Renal cortex interstitium (tissue), 11 donors: ENCODE measurements at regions not wholly inside any gene's neighbourhood (a gene's known extent, or its start where the extent isn't known, plus 50 kb on each side); places are given as distances from the start of the nearest gene placed in this dataset.

Experiments
- DNase-seq, 11 donors: peaks; one replicate each; pipeline ENCODE4 v3.0.0-alpha.2; 2013; ENCODE audit warnings: low read depth in 9 of 11, low spot score in 4 of 11; ENCODE audit errors: extremely low read depth in 1 of 11

GRCh38 chr3:146818301-146818700 is 213.2 kb upstream of the PLSCR5 start:
- DNase-seq, result no peak

GRCh38 chr3:146817704-146818103 is 212.6 kb upstream of the PLSCR5 start:
- DNase-seq, result peak in 1 of 11 donors; percentile 3

- no peak for DNase-seq
Measured at GRCh38 chr3:146814601-146815315, 209.6 kb upstream of the PLSCR5 start.

- DNase-seq, result no peak
Measured at GRCh38 chr3:146813496-146813895, 208.3 kb upstream of the PLSCR5 start.

GRCh38 chr3:146803745-146804144 is 198.6 kb upstream of the PLSCR5 start:
- peak in 9 of 11 donors; percentile 4 to 28 (median 13) for DNase-seq

- DNase-seq, result no peak
Measured at GRCh38 chr3:146801492-146801891, 196.3 kb upstream of the PLSCR5 start.

GRCh38 chr3:146800484-146800883 is 195.3 kb upstream of the PLSCR5 start:
- DNase-seq, result no peak

GRCh38 chr3:146796078-146796477 is 190.9 kb upstream of the PLSCR5 start:
- no peak for DNase-seq

GRCh38 chr3:146783446-146783845 is 178.3 kb upstream of the PLSCR5 start:
- no peak for DNase-seq

- DNase-seq, result no peak
Measured at GRCh38 chr3:146781606-146782005, 176.5 kb upstream of the PLSCR5 start.

GRCh38 chr3:146781059-146781458 is 175.9 kb upstream of the PLSCR5 start:
- no peak for DNase-seq

GRCh38 chr3:146780251-146780650 is 175.1 kb upstream of the PLSCR5 start:
- DNase-seq, result no peak

GRCh38 chr3:146777941-146778340 is 172.8 kb upstream of the PLSCR5 start:
- DNase-seq, result no peak

GRCh38 chr3:146772211-146772743 is 167.1 kb upstream of the PLSCR5 start:
- no peak for DNase-seq

- no peak for DNase-seq
Measured at GRCh38 chr3:146770881-146771280, 165.7 kb upstream of the PLSCR5 start.

- DNase-seq, result no peak
Measured at GRCh38 chr3:146770301-146770700, 165.2 kb upstream of the PLSCR5 start.

GRCh38 chr3:146757759-146758158 is 152.6 kb upstream of the PLSCR5 start:
- DNase-seq, result no peak

- no peak for DNase-seq
Measured at GRCh38 chr3:146750196-146750595, 145.1 kb upstream of the PLSCR5 start.

GRCh38 chr3:146747928-146748327 is 142.8 kb upstream of the PLSCR5 start:
- DNase-seq, result peak in 4 of 11 donors; percentile 1 to 6 (median 5)

- no peak for DNase-seq
Measured at GRCh38 chr3:146747051-146747450, 141.9 kb upstream of the PLSCR5 start.

- no peak for DNase-seq
Measured at GRCh38 chr3:146746190-146746589, 141.0 kb upstream of the PLSCR5 start.
